ENCODE measurements at regions not wholly inside any gene's neighbourhood (a gene's known extent, or its start where the extent isn't known, plus 50 kb on each side); places are given as distances from the start of the nearest gene placed in this dataset.

DNA sequence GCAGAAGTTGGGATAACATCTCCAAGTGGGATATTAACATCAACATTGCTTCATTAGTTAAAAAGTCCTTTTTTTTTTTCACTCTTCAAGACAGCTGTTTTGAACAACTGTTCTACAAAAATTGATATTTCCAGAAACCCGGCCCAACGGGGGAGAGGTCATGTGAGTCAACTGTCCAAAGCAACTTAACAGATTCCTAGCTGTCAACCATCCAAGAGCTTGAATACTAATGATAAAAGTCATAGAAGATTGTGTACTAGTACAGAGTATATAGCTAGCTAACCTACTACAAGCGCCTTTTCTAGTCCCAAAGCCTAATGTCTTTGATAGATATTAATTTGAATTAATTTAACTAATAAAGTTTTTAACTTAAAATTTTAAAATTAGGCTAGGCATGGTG lies 172.0 kb downstream of the CYB561 start:
- DNase-seq (ENCODE audit: extremely low read depth, low read depth): no peak
- TF ChIP-seq, protein P1, sequence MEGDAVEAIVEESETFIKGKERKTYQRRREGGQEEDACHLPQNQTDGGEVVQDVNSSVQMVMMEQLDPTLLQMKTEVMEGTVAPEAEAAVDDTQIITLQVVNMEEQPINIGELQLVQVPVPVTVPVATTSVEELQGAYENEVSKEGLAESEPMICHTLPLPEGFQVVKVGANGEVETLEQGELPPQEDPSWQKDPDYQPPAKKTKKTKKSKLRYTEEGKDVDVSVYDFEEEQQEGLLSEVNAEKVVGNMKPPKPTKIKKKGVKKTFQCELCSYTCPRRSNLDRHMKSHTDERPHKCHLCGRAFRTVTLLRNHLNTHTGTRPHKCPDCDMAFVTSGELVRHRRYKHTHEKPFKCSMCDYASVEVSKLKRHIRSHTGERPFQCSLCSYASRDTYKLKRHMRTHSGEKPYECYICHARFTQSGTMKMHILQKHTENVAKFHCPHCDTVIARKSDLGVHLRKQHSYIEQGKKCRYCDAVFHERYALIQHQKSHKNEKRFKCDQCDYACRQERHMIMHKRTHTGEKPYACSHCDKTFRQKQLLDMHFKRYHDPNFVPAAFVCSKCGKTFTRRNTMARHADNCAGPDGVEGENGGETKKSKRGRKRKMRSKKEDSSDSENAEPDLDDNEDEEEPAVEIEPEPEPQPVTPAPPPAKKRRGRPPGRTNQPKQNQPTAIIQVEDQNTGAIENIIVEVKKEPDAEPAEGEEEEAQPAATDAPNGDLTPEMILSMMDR (IDR thresholded peaks at IDR 0.05; ENCODE audit: low read depth, low read length): no peak

GRCh38 chr17:63275318-63275970 lies 170.7 kb downstream of the CYB561 start:
- peak; percentile 66 for DNase-seq (ENCODE audit: extremely low read depth, low read depth)
- TF ChIP-seq, protein P1 (IDR thresholded peaks at IDR 0.05; ENCODE audit: low read depth, low read length): no peak

GRCh38 chr17:63275971-63276745 lies 169.9 kb downstream of the CYB561 start:
- no peak for DNase-seq (ENCODE audit: extremely low read depth, low read depth)
- TF ChIP-seq, protein P1 (IDR thresholded peaks at IDR 0.05; ENCODE audit: low read depth, low read length): no peak

DNA sequence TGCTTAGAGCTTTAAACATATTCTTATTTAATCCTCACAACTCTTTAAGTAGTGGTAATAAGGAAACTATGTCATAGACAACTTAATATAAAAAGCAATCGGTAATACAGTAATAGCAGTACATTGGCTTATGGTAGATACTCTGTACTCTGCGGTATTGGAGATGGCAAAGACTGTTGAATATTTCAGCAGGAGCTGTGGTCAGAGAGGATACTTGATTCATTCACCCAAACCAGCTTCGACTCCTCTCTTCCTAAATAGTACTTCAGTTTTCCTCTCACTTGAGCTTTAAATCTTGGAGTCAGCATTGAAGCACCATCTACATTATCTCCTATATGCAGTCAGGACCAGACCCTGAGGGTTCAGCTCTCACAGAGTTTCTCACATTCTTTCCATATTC lies 169.3 kb downstream of the CYB561 start:
- TF ChIP-seq, protein P1 (IDR thresholded peaks at IDR 0.05; ENCODE audit: low read depth, low read length): no peak
- no peak for DNase-seq (ENCODE audit: extremely low read depth, low read depth)

DNA sequence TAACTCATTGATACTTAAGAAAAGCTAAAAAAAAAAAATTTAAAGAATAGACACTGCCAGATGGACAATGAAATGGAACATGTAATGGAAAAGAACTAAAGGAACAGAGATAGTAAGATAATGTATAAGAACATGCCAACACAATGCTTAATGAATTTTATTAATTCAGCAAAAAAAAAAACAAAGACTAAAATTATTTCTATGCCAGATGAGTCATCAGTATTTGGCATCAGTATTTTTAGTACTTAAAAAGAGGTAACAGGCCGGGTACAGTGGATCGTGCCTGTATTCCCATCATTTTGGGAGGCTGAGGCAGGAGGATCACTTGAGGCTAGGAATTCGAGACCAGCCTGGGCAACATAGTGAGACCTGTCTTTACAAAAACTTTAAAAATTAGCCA lies 168.5 kb downstream of the CYB561 start:
- TF ChIP-seq, protein P1 (IDR thresholded peaks at IDR 0.05; ENCODE audit: low read depth, low read length): no peak
- no peak for DNase-seq (ENCODE audit: extremely low read depth, low read depth)

DNA sequence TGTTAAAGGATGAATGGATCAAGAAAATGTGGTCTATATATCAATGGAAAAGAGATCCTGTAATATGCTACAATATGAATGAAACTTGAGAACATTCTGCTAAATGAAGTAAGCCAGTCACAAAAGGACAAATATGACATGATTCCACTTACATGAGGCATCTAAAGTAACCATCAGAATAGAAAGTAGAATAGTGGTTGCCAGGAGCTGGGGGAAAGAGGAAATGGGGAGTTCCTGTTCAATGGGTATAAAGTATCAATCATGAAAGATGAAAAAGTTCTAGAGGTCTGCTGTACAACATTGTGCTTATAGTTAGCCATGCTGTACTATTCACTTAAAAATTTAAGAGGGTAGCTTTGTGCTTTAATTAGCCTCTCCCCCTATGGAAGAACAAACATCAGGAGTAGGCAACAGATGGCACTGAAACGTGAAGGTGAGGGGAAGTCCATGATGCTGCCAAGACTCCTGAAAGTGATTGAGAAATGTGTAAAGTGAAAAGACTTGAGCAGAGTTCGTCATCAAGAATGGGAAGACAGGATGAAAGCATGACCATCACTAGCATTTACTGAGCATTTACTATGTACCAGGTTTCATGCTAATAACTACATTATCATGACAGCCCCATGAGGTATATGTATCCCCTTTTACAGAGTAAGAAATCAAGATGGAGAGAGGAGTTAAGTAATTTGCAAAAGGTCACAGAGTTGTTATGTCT lies 167.2 kb downstream of the CYB561 start:
- TF ChIP-seq, protein P1 (IDR thresholded peaks at IDR 0.05; ENCODE audit: low read depth, low read length): no peak

More for the DNA sequence above, 167.2 kb downstream of the CYB561 start:
- no peak for DNase-seq (ENCODE audit: extremely low read depth, low read depth)

Measured in AG09319 (cell line).